Upper lobe of left lung (tissue), 6 donors: ENCODE measurements at regions not wholly inside any gene's neighbourhood (a gene's known extent, or its start where the extent isn't known, plus 50 kb on each side); places are given as distances from the start of the nearest gene placed in this dataset.

Experiments
- ATAC-seq, 2 donors: fragments of 200-7000 bp; cut with Tn5 transposase; one replicate each; pipeline ENCODE4 v1.9.1; 2022; ENCODE audit warnings: mild to moderate bottlenecking in 2 of 2, moderate library complexity in 2 of 2; ENCODE audit not compliant: low FRiP score in 2 of 2
- DNase-seq, 2 donors: peaks; one replicate each; pipeline ENCODE4 v3.0.0-alpha.2; 2019 to 2020
- H3K27ac ChIP-seq, 4 donors: fragments of 200-600 bp; sonication (generic); one replicate each; pipeline ENCODE4 v1.5.1; 2016 to 2019
- H3K27me3 ChIP-seq, 4 donors: fragments of 200-600 bp; sonication (generic); one replicate each; pipeline ENCODE4 v1.5.1; 2017 to 2019
- H3K36me3 ChIP-seq, 4 donors: fragments of 200-600 bp; sonication (generic); one replicate each; pipeline ENCODE4 v1.5.1; 2016 to 2019
- H3K4me1 ChIP-seq, 4 donors: fragments of 200-600 bp; sonication (generic); one replicate each; pipeline ENCODE4 v1.5.1; 2018 to 2019
- H3K4me3 ChIP-seq, 4 donors: fragments of 200-600 bp; sonication (generic); one replicate each; pipeline ENCODE4 v1.5.1; 2017 to 2019; ENCODE audit warnings: mild to moderate bottlenecking in 2 of 4, moderate library complexity in 1 of 4
- H3K9me3 ChIP-seq, 4 donors: fragments of 200-600 bp; sonication (generic); one replicate each; pipeline ENCODE4 v1.5.1; 2018 to 2019
- EP300 ChIP-seq, 4 donors: sonication (generic); formaldehyde crosslinking; IDR thresholded peaks; one replicate each; pipeline ENCODE4 v1.5.1; 2017; ENCODE audit warnings: antibody characterized with exemption in 4 of 4, control low read depth in 2 of 4
- POLR2A ChIP-seq, 4 donors: fragments of 450-650 bp; IDR thresholded peaks; one replicate each; pipeline ENCODE4 v1.5.1; 2016 to 2017; ENCODE audit warnings: antibody characterized with exemption in 4 of 4, mild to moderate bottlenecking in 2 of 4
- POLR2AphosphoS5 ChIP-seq, 2 donors: sonication (generic); formaldehyde crosslinking; IDR thresholded peaks; one replicate each; pipeline ENCODE4 v1.5.1; 2017; ENCODE audit warnings: antibody characterized with exemption in 2 of 2
- WGBS, 2 donors: methylation state at CpG; one replicate each; pipeline ENCODE4 v1.1.5; 2017 to 2018; 5-methylcytosine and 5-hydroxymethylcytosine counted together
- TF ChIP-seq, protein P1 (sequence below), 6 experiments: fragments of 450-650 bp in 4 of 6; fragments of 200-600 bp in 2 of 6; sonication (generic) in 2 of 6; IDR thresholded peaks; one replicate each; pipeline ENCODE4 v1.5.1; 2016 to 2019; ENCODE audit warnings: antibody characterized with exemption in 6 of 6
- donor health status: DM: no; HTN: no; CAD: no; lungs with moderate emphysema.
- donor health status: DM: no; HTN: yes; CAD: no; lungs with severe emphysema.

DNA sequence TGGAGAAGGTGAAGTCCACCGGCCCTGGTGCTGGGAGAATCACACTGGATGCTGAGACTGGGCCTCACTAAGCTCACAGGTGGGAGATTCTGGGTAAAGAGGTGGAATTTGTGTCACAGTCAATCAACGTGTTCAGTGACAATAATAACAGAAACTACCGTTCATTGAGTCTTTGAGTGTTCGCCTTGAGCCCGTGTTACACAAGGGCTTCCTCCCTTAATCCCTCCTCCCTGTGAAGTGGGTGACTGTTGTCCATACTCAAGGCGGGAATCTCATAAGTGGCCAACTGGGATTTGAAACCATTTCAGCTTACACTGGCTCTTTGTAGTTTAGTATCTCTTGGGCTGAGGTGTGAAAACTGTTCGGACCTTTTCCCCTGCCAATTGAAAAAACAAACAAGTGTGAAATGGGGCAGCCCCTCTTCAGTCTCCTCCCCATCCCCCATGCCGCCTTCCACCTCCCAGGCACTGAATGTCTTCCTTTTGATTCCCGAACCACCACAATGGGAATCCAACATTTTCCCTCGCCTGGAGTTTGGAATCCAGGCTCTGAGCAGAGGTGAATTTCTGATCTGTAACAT, 502.4 kb downstream of the MIAT start:
- 65 to 69% methylated on average over 10 of the region's 10 CpGs for WGBS, 2 donors
- ATAC-seq, result no peak

DNA sequence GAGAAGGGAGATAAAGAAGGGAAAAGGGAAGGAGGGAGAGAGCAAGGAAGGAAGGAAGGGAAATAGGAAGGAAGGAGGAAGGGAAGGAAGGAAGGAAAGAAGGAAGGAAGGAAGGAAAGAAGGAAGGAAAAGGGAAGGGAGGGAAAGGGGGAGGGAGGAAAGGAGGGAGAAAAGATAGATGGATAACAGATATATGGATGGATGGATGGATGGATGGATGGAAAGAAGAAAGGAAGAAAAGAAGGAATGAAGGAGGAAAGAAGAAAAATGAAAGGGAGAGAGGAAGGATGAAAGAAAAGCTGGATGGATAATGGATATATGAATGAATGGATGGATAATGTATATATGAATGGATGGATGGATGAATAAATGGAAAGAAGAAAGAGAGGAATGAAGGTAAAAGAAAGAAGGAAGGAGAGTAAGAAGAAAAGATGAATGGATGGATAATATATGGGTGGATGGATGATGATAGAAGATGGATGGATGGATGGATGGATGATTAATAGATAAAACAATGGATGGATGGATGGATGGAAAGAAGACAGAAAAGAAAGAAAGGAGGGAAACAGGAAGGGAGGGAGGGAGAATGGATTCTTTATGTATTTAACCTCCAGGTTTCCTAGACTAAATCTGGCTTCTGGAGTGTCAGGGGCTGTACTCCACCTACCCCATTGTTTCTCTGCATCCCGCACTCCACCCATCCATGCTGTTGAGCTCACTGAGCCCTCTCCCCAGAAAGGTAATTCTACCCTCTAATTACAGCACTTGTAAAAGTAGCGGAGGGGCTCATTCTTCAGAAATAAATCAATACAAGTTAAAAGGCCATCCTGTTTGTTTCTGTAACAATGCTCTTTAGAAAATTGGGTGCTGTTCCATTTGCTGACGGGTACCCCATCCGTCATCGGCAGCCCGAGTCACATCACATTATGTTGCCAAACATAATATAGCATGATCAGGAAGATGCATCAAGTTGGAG, 506.1 kb downstream of the MIAT start:
- H3K27ac ChIP-seq, result no peak overlapping the region
- no peaks in the 10 kb centered on the region for H3K27me3 ChIP-seq
- H3K4me3 ChIP-seq, result no peak overlapping the region
- H3K4me1 ChIP-seq, result no peaks in the 10 kb centered on the region
- WGBS, 2 donors, result 66 to 83% methylated on average over 6 of the region's 6 CpGs
- TF ChIP-seq EP300 (IDR thresholded peaks at IDR 0.05), result no peak
- TF ChIP-seq, protein P1, sequence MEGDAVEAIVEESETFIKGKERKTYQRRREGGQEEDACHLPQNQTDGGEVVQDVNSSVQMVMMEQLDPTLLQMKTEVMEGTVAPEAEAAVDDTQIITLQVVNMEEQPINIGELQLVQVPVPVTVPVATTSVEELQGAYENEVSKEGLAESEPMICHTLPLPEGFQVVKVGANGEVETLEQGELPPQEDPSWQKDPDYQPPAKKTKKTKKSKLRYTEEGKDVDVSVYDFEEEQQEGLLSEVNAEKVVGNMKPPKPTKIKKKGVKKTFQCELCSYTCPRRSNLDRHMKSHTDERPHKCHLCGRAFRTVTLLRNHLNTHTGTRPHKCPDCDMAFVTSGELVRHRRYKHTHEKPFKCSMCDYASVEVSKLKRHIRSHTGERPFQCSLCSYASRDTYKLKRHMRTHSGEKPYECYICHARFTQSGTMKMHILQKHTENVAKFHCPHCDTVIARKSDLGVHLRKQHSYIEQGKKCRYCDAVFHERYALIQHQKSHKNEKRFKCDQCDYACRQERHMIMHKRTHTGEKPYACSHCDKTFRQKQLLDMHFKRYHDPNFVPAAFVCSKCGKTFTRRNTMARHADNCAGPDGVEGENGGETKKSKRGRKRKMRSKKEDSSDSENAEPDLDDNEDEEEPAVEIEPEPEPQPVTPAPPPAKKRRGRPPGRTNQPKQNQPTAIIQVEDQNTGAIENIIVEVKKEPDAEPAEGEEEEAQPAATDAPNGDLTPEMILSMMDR (IDR thresholded peaks at IDR 0.05), result no peak
- no peak for TF ChIP-seq POLR2AphosphoS5 (IDR thresholded peaks at IDR 0.05)
- no peak for TF ChIP-seq POLR2A (IDR thresholded peaks at IDR 0.05)
- H3K36me3 ChIP-seq, result no peaks in the 10 kb centered on the region
- DNase-seq, result no peak
- H3K9me3 ChIP-seq, result no peaks in the 10 kb centered on the region
- ATAC-seq, result no peak

More for the DNA sequence above, 502.4 kb downstream of the MIAT start:
- TF ChIP-seq POLR2A (IDR thresholded peaks at IDR 0.05), result no peak
- TF ChIP-seq POLR2AphosphoS5 (IDR thresholded peaks at IDR 0.05), result no peak
- TF ChIP-seq, protein P1 (IDR thresholded peaks at IDR 0.05), result no peak
- TF ChIP-seq EP300 (IDR thresholded peaks at IDR 0.05), result no peak
- DNase-seq, result no peak
- no peaks in the 10 kb centered on the region for H3K9me3 ChIP-seq
- H3K27me3 ChIP-seq, result no peaks in the 10 kb centered on the region
- H3K4me3 ChIP-seq, result no peak overlapping the region
- H3K4me1 ChIP-seq, result peaks cover 0 to under 1% (median 0%) of the 10 kb centered on the region in 4 donors
- H3K27ac ChIP-seq, result no peak overlapping the region
- no peaks in the 10 kb centered on the region for H3K36me3 ChIP-seq

DNA sequence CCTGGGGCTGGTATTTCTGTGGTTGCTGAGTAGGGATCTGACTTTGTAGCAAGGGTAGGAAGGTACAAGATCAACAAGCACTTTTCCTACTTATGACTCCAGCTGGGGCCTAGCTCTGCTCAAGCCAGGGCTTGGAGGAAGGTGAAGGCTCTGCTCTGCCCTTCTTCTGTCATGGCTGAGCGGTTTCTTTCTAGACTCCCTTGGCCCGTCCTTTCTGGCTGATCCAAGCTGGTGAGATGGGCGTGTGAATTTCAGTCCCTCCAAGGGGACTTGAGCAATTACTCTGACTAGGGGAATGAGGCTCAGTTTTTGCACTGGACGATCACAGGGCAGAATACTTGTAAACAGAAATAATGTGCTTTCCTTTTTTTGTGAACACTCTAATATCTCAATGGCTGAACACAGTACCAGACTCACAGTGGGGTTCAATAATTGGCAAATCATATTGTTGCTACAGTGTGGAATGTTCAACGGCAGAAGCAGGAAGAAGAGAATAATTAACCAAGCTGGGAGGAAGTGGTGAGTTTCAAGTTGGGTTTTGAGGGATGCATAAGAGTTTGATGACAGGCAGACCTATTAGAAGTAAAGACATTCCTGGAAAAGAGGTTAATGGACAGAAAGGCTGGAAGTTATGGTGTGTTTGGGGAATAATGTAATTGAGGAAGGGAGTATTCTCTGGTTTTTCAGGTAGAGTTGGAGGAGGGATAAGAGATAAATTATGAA, 507.6 kb downstream of the MIAT start:
- TF ChIP-seq, protein P1 (IDR thresholded peaks at IDR 0.05), result no peak
- TF ChIP-seq POLR2AphosphoS5 (IDR thresholded peaks at IDR 0.05) (no peak), POLR2A (IDR thresholded peaks at IDR 0.05) (no peak), EP300 (IDR thresholded peaks at IDR 0.05) (no peak)
- H3K27me3 ChIP-seq, result no peaks in the 10 kb centered on the region
- no peak overlapping the region for H3K27ac ChIP-seq
- H3K36me3 ChIP-seq, result no peaks in the 10 kb centered on the region
- 79 to 86% methylated on average over 5 of the region's 5 CpGs for WGBS, 2 donors
- no peak overlapping the region for H3K4me3 ChIP-seq
- ATAC-seq (no peak), DNase-seq (no peak)
- no peaks in the 10 kb centered on the region for H3K4me1 ChIP-seq
- no peaks in the 10 kb centered on the region for H3K9me3 ChIP-seq

DNA sequence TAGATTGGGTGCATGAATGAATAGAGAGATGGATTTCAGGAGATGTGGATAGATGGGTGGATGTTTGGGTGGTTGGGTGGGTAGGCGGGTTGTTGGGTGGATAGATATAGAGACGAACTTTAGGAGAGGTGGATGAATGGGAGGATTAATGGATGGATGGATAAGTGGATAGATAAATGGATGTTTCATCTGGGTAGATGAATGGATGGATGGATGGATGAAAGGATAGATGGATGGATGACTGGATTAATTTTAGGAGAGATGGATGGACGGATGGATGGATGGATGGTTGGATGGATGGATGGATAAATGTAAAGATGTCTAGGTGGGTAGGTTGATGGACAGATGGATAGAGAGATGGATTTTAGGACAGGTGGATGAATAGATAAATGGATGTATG, 511.3 kb downstream of the MIAT start:
- ATAC-seq, result no peak
- H3K4me3 ChIP-seq, result no peak overlapping the region
- WGBS, 2 donors, result 69 to 88% methylated on average over 3 of the region's 3 CpGs
- no peaks in the 10 kb centered on the region for H3K9me3 ChIP-seq
- no peak overlapping the region for H3K27ac ChIP-seq
- no peaks in the 10 kb centered on the region for H3K36me3 ChIP-seq
- H3K27me3 ChIP-seq, result no peaks in the 10 kb centered on the region
- no peaks in the 10 kb centered on the region for H3K4me1 ChIP-seq
- DNase-seq, result no peak
- TF ChIP-seq POLR2AphosphoS5 (IDR thresholded peaks at IDR 0.05) (no peak), POLR2A (IDR thresholded peaks at IDR 0.05) (no peak), EP300 (IDR thresholded peaks at IDR 0.05) (no peak)
- TF ChIP-seq, protein P1 (IDR thresholded peaks at IDR 0.05), result no peak
